GM23338 (cell line): ENCODE measurements at regions not wholly inside any gene's neighbourhood (a gene's known extent, or its start where the extent isn't known, plus 50 kb on each side); places are given as distances from the start of the nearest gene placed in this dataset.

ENCODE experiments used
- ATAC-seq: fragments of 200-7000 bp; cut with Tn5 transposase; 3 replicates; pipeline ENCODE4 v1.9.1; 2020
- DNase-seq: peaks from one replicate; pipeline ENCODE4 v3.0.0-alpha.2; 2015; ENCODE audit warnings: low spot score
- H2AFZ ChIP-seq: fragments of 200-600 bp; sonication (generic); 2 replicates; pipeline ENCODE4 v1.8.0; 2016; ENCODE audit warnings: antibody characterized with exemption, mild to moderate bottlenecking, moderate library complexity
- H3F3A ChIP-seq: fragments of 200-600 bp; sonication (generic); replicated peaks from 2 replicates; pipeline ENCODE4 v1.8.0; 2017; ENCODE audit warnings: antibody characterized with exemption, mixed run types, low read depth
- H3K27ac ChIP-seq: fragments of 200-600 bp; sonication (generic); 2 replicates; pipeline ENCODE4 v1.6.1; 2016; ENCODE audit warnings: low read depth
- H3K27me3 ChIP-seq: fragments of 200-600 bp; sonication (generic); 2 replicates; pipeline ENCODE4 v1.8.0; 2016; ENCODE audit warnings: mild to moderate bottlenecking, mixed run types, moderate library complexity; ENCODE audit not compliant: insufficient read depth
- H3K36me3 ChIP-seq: fragments of 200-600 bp; sonication (generic); 2 replicates; pipeline ENCODE4 v1.8.0; 2016; ENCODE audit warnings: mild to moderate bottlenecking; ENCODE audit not compliant: insufficient read depth
- H3K4me1 ChIP-seq: fragments of 200-600 bp; sonication (generic); 2 replicates; pipeline ENCODE4 v1.8.0; 2016; ENCODE audit warnings: mild to moderate bottlenecking, moderate library complexity; ENCODE audit not compliant: insufficient read depth
- H3K4me2 ChIP-seq: fragments of 200-600 bp; sonication (generic); 2 replicates; pipeline ENCODE4 v1.7.1; 2017; ENCODE audit warnings: mixed run types
- H3K4me3 ChIP-seq: fragments of 200-600 bp; sonication (generic); 2 replicates; pipeline ENCODE4 v1.6.1; 2016; ENCODE audit warnings: mixed run types
- H3K79me2 ChIP-seq: fragments of 200-600 bp; sonication (generic); replicated peaks from 2 replicates; pipeline ENCODE4 v1.8.0; 2017; ENCODE audit warnings: mild to moderate bottlenecking; ENCODE audit not compliant: insufficient read depth
- H3K9me2 ChIP-seq: fragments of 200-600 bp; sonication (generic); 2 replicates; pipeline ENCODE4 v1.8.0; 2017; ENCODE audit not compliant: insufficient read depth
- H4K20me1 ChIP-seq: fragments of 200-600 bp; sonication (generic); replicated peaks from 2 replicates; pipeline ENCODE4 v1.8.0; 2017; ENCODE audit warnings: mild to moderate bottlenecking; ENCODE audit not compliant: insufficient read depth
- H3K27ac Mint-ChIP-seq: 2 replicates; pipeline ENCODE4 v1.8.0; 2020; ENCODE audit warnings: inconsistent platforms, mild to moderate bottlenecking, moderate library complexity, mixed read lengths
- H3K27me3 Mint-ChIP-seq: 3 replicates; pipeline ENCODE4 v1.8.0; 2022; ENCODE audit warnings: low read depth, mild to moderate bottlenecking, moderate library complexity, mixed read lengths, inconsistent platforms; ENCODE audit not compliant: insufficient read depth, poor library complexity
- H3K36me3 Mint-ChIP-seq: 3 replicates; pipeline ENCODE4 v1.8.0; 2021; ENCODE audit warnings: low read depth, mild to moderate bottlenecking, inconsistent platforms, moderate library complexity, mixed read lengths
- H3K4me1 Mint-ChIP-seq: 3 replicates; pipeline ENCODE4 v1.8.0; 2020; ENCODE audit warnings: mild to moderate bottlenecking, inconsistent platforms, mixed read lengths
- H3K4me3 Mint-ChIP-seq: 3 replicates; pipeline ENCODE4 v1.8.0; 2021; ENCODE audit warnings: moderate library complexity, mild to moderate bottlenecking, inconsistent platforms, mixed read lengths
- H3K9me3 Mint-ChIP-seq: 3 replicates; pipeline ENCODE4 v1.8.0; 2020; ENCODE audit warnings: moderate library complexity, mild to moderate bottlenecking, inconsistent platforms, mixed read lengths
- CREB1 ChIP-seq: fragments of 250-450 bp; sonication (Bioruptor Pico); IDR thresholded peaks from 2 replicates; pipeline ENCODE4 v1.5.0; 2020; ENCODE audit warnings: low read depth, mild to moderate bottlenecking, moderate library complexity
- EZH2 ChIP-seq: fragments of 200-600 bp; sonication (generic); IDR thresholded peaks from one replicate; pipeline ENCODE4 v1.8.0; 2017; ENCODE audit warnings: antibody characterized with exemption, mild to moderate bottlenecking, low read depth; ENCODE audit not compliant: unreplicated experiment
- JUNB ChIP-seq: IDR thresholded peaks from one replicate; pipeline ENCODE4 v1.6.1; 2016; ENCODE audit warnings: antibody characterized with exemption; ENCODE audit not compliant: unreplicated experiment
- NANOG ChIP-seq: IDR thresholded peaks from 2 replicates; pipeline ENCODE4 v1.6.1; 2016; ENCODE audit warnings: antibody characterized with exemption, borderline replicate concordance
- POLR2AphosphoS5 ChIP-seq: IDR thresholded peaks from 2 replicates; pipeline ENCODE4 v1.6.1; 2016; ENCODE audit warnings: antibody characterized with exemption, low read depth
- STAT1 ChIP-seq: IDR thresholded peaks from one replicate; pipeline ENCODE4 v1.6.1; 2016; ENCODE audit warnings: antibody characterized with exemption; ENCODE audit not compliant: unreplicated experiment
- ZNF114 ChIP-seq: fragments of 250-450 bp; sonication (Bioruptor Pico); IDR thresholded peaks from 2 replicates; pipeline ENCODE4 v1.5.0; 2020; ENCODE audit warnings: mild to moderate bottlenecking, moderate library complexity
- ZNF331 ChIP-seq: fragments of 250-450 bp; sonication (Bioruptor Pico); IDR thresholded peaks from 2 replicates; pipeline ENCODE4 v1.5.0; 2020; ENCODE audit warnings: low read depth, mild to moderate bottlenecking, moderate library complexity
- TF ChIP-seq, protein P1 (sequence below): IDR thresholded peaks from 2 replicates; pipeline ENCODE4 v1.6.1; 2016; ENCODE audit warnings: antibody characterized with exemption
- TF ChIP-seq, protein P2 (sequence below), 2 experiments: fragments of 200-600 bp in 1 of 2; sonication (generic) in 1 of 2; conservative IDR thresholded peaks; 2 replicates each; pipeline versions ENCODE4 v1.5.1 to v1.6.1; 2016 to 2017; ENCODE audit warnings: antibody characterized with exemption in 2 of 2, low read depth in 2 of 2, mild to moderate bottlenecking in 2 of 2, moderate library complexity in 1 of 2
- TF ChIP-seq, protein P3 (sequence below): IDR thresholded peaks from one replicate; pipeline ENCODE4 v1.6.1; 2018; ENCODE audit warnings: antibody characterized with exemption; ENCODE audit not compliant: unreplicated experiment
- TF ChIP-seq, protein P4 (sequence below): fragments of 250-450 bp; sonication (Bioruptor Pico); IDR thresholded peaks from 2 replicates; pipeline ENCODE4 v1.5.0; 2020; ENCODE audit warnings: mild to moderate bottlenecking, moderate library complexity

DNA sequence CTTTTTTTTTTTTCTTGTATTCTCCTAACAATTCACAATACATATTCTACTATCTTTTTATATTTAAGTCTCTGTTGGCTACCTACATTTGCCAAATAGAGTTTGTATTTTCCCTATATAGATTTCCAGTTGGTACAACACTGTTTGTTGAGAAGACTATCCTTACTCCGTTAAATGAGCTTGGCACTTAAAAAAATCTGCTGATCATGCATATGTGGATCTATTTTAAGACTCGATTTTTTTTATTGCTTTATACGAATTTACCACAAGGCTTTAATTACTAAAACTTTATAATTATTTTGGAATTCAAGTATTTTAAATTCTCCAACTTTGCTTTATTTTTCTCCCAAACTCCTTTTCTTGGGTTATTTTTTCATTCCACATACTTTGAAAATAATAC lies 855.6 kb downstream of the C6orf118 start:
- no peaks in the 10 kb centered on the region for H3K36me3 ChIP-seq
- no peak overlapping the region for H3K4me2 ChIP-seq
- DNase-seq (no peak), ATAC-seq (no peak)
- H3F3A ChIP-seq = no peaks in the 10 kb centered on the region
- no peaks in the 10 kb centered on the region for H4K20me1 ChIP-seq
- H3K79me2 ChIP-seq = no peaks in the 10 kb centered on the region
- no peaks in the 10 kb centered on the region for H3K4me1 ChIP-seq
- H3K9me2 ChIP-seq = no peaks in the 10 kb centered on the region; the same call in 1 of the 2 replicates
- no peaks in the 10 kb centered on the region for H3K27me3 ChIP-seq
- H3K4me3 ChIP-seq = no peak overlapping the region
- H3K27ac ChIP-seq = no peak overlapping the region
- no peak overlapping the region for H2AFZ ChIP-seq
- Mint-ChIP-seq H3K27me3 (peaks cover 1% of the 10 kb centered on the region), H3K27ac (no peak overlapping the region), H3K4me1 (peaks cover 4% of the 10 kb centered on the region; the same call in 2 of the 3 replicates), H3K4me3 (no peak overlapping the region), H3K36me3 (no peaks in the 10 kb centered on the region; the same call in 2 of the 3 replicates), H3K9me3 (no peaks in the 10 kb centered on the region)
- TF ChIP-seq, protein P1, sequence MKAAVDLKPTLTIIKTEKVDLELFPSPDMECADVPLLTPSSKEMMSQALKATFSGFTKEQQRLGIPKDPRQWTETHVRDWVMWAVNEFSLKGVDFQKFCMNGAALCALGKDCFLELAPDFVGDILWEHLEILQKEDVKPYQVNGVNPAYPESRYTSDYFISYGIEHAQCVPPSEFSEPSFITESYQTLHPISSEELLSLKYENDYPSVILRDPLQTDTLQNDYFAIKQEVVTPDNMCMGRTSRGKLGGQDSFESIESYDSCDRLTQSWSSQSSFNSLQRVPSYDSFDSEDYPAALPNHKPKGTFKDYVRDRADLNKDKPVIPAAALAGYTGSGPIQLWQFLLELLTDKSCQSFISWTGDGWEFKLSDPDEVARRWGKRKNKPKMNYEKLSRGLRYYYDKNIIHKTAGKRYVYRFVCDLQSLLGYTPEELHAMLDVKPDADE = no peak
- TF ChIP-seq NANOG = no peak
- TF ChIP-seq CREB1 = no peak
- TF ChIP-seq, protein P2, sequence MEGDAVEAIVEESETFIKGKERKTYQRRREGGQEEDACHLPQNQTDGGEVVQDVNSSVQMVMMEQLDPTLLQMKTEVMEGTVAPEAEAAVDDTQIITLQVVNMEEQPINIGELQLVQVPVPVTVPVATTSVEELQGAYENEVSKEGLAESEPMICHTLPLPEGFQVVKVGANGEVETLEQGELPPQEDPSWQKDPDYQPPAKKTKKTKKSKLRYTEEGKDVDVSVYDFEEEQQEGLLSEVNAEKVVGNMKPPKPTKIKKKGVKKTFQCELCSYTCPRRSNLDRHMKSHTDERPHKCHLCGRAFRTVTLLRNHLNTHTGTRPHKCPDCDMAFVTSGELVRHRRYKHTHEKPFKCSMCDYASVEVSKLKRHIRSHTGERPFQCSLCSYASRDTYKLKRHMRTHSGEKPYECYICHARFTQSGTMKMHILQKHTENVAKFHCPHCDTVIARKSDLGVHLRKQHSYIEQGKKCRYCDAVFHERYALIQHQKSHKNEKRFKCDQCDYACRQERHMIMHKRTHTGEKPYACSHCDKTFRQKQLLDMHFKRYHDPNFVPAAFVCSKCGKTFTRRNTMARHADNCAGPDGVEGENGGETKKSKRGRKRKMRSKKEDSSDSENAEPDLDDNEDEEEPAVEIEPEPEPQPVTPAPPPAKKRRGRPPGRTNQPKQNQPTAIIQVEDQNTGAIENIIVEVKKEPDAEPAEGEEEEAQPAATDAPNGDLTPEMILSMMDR (conservative IDR thresholded peaks at IDR 0.05; ENCODE audit: low read depth in 2 of 2) = no peak
- no peak for TF ChIP-seq JUNB
- no peak for TF ChIP-seq EZH2
- no peak for TF ChIP-seq ZNF114 (CRISPR knock-in tag)
- no peak for TF ChIP-seq STAT1
- TF ChIP-seq POLR2AphosphoS5 = no peak
- TF ChIP-seq ZNF331 (CRISPR knock-in tag) = no peak
- TF ChIP-seq, protein P3, sequence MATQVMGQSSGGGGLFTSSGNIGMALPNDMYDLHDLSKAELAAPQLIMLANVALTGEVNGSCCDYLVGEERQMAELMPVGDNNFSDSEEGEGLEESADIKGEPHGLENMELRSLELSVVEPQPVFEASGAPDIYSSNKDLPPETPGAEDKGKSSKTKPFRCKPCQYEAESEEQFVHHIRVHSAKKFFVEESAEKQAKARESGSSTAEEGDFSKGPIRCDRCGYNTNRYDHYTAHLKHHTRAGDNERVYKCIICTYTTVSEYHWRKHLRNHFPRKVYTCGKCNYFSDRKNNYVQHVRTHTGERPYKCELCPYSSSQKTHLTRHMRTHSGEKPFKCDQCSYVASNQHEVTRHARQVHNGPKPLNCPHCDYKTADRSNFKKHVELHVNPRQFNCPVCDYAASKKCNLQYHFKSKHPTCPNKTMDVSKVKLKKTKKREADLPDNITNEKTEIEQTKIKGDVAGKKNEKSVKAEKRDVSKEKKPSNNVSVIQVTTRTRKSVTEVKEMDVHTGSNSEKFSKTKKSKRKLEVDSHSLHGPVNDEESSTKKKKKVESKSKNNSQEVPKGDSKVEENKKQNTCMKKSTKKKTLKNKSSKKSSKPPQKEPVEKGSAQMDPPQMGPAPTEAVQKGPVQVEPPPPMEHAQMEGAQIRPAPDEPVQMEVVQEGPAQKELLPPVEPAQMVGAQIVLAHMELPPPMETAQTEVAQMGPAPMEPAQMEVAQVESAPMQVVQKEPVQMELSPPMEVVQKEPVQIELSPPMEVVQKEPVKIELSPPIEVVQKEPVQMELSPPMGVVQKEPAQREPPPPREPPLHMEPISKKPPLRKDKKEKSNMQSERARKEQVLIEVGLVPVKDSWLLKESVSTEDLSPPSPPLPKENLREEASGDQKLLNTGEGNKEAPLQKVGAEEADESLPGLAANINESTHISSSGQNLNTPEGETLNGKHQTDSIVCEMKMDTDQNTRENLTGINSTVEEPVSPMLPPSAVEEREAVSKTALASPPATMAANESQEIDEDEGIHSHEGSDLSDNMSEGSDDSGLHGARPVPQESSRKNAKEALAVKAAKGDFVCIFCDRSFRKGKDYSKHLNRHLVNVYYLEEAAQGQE = no peak
- TF ChIP-seq, protein P4, sequence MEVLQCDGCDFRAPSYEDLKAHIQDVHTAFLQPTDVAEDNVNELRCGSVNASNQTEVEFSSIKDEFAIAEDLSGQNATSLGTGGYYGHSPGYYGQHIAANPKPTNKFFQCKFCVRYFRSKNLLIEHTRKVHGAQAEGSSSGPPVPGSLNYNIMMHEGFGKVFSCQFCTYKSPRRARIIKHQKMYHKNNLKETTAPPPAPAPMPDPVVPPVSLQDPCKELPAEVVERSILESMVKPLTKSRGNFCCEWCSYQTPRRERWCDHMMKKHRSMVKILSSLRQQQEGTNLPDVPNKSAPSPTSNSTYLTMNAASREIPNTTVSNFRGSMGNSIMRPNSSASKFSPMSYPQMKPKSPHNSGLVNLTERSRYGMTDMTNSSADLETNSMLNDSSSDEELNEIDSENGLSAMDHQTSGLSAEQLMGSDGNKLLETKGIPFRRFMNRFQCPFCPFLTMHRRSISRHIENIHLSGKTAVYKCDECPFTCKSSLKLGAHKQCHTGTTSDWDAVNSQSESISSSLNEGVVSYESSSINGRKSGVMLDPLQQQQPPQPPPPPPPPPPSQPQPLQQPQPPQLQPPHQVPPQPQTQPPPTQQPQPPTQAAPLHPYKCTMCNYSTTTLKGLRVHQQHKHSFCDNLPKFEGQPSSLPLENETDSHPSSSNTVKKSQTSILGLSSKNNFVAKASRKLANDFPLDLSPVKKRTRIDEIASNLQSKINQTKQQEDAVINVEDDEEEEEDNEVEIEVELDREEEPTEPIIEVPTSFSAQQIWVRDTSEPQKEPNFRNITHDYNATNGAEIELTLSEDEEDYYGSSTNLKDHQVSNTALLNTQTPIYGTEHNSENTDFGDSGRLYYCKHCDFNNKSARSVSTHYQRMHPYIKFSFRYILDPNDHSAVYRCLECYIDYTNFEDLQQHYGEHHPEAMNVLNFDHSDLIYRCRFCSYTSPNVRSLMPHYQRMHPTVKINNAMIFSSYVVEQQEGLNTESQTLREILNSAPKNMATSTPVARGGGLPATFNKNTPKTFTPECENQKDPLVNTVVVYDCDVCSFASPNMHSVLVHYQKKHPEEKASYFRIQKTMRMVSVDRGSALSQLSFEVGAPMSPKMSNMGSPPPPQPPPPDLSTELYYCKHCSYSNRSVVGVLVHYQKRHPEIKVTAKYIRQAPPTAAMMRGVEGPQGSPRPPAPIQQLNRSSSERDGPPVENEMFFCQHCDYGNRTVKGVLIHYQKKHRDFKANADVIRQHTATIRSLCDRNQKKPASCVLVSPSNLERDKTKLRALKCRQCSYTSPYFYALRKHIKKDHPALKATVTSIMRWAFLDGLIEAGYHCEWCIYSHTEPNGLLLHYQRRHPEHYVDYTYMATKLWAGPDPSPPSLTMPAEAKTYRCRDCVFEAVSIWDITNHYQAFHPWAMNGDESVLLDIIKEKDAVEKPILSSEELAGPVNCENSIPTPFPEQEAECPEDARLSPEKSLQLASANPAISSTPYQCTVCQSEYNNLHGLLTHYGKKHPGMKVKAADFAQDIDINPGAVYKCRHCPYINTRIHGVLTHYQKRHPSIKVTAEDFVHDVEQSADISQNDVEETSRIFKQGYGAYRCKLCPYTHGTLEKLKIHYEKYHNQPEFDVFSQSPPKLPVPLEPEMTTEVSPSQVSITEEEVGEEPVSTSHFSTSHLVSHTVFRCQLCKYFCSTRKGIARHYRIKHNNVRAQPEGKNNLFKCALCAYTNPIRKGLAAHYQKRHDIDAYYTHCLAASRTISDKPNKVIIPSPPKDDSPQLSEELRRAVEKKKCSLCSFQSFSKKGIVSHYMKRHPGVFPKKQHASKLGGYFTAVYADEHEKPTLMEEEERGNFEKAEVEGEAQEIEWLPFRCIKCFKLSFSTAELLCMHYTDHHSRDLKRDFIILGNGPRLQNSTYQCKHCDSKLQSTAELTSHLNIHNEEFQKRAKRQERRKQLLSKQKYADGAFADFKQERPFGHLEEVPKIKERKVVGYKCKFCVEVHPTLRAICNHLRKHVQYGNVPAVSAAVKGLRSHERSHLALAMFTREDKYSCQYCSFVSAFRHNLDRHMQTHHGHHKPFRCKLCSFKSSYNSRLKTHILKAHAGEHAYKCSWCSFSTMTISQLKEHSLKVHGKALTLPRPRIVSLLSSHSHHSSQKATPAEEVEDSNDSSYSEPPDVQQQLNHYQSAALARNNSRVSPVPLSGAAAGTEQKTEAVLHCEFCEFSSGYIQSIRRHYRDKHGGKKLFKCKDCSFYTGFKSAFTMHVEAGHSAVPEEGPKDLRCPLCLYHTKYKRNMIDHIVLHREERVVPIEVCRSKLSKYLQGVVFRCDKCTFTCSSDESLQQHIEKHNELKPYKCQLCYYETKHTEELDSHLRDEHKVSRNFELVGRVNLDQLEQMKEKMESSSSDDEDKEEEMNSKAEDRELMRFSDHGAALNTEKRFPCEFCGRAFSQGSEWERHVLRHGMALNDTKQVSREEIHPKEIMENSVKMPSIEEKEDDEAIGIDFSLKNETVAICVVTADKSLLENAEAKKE (CRISPR knock-in tag) = no peak
